ENCODE measurements at regions not wholly inside any gene's neighbourhood (a gene's known extent, or its start where the extent isn't known, plus 50 kb on each side); places are given as distances from the start of the nearest gene placed in this dataset.
"Not testable (repeated sequence)": the region's sequence is repeated elsewhere in the genome, so short reads cannot be mapped to it uniquely, and the experiment has no call there.

DNA sequence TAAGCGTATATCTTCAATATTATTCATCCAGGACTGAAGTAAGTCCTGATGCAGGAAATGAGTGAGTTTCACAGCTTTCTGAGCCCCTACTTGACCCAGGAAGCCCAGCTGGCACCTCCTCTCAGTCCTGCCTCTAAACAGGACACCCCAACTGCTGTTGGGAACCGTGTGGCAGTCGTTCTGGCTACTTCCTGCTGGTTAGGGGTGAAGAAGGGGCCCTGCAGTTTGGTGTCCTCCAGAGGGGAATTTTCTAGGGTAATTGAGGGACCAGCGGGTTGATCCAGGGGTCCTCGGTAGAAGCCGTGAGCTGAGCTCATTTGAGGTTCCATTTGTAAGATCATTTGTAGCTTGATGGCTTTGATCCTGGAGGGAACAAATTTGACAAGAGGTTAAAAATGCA lies 253.2 kb upstream of the MBL2 start:
- H3K27ac Mint-ChIP-seq; H3K36me3 Mint-ChIP-seq; CTCF ChIA-PET (ENCODE audit: partially characterized antibody); intact Hi-C loops (cut with micrococcal nuclease); H3K9me3 ChIP-seq (ENCODE audit: control insufficient read depth in 1 of 2, low read length in 2 of 2); H3K4me3 Mint-ChIP-seq; POLR2A ChIA-PET (ENCODE audit: partially characterized antibody); DNase-seq; H3K4me1 Mint-ChIP-seq; H3K27me3 Mint-ChIP-seq; H3K36me3 ChIP-seq (ENCODE audit: insufficient read depth, low read length); H3K4me3 ChIP-seq (ENCODE audit: low read length in 2 of 2); H3K4me1 ChIP-seq (ENCODE audit: insufficient read depth, low read length); H3K27ac ChIP-seq (ENCODE audit: low read depth, low read length); H3K27me3 ChIP-seq (ENCODE audit: insufficient read depth, low read length): not testable (repeated sequence)
- H3K9me3 Mint-ChIP-seq = peaks cover 0 to 14% (median 9%) of the 10 kb centered on the region in 8 donors

DNA sequence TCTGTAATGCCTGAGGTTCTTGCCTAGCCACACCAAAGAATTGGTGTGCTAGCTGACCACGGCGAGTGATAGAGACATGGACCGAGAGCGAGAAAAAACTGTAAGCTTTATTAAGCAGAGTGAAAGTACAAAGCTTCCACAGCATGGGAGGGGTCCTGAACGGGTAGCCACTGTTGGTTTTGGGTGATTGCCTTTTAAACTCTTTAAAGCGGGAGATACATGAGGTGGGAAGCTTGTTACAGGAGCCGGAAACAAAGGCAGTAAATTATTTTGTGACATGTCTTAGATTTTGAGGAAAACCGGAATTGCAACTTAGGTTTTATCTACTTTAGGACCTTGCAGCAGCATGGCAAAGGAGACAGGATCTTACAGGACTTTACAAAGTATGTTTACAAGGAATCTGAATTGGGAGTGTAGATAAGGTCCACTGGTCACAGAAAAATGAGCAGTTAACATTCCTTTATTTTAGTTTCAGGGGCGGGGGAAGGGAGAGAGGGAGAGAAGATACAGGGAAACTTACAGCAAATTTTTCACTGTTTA lies 252.7 kb upstream of the MBL2 start:
- Mint-ChIP-seq H3K9me3 (peaks cover 0 to 14% (median 9%) of the 10 kb centered on the region in 8 donors), H3K36me3 (no peaks in the 10 kb centered on the region), H3K4me1 (no peaks in the 10 kb centered on the region), H3K27ac (no peak overlapping the region), H3K4me3 (no peak overlapping the region), H3K27me3 (no peaks in the 10 kb centered on the region)
- ChIA-PET POLR2A (ENCODE audit: partially characterized antibody) (no interaction called here), CTCF (ENCODE audit: partially characterized antibody) (no interaction called here)
- Histone ChIP-seq H3K27me3 (ENCODE audit: insufficient read depth, low read length) (no peaks in the 10 kb centered on the region), H3K4me1 (ENCODE audit: insufficient read depth, low read length) (no peaks in the 10 kb centered on the region), H3K27ac (ENCODE audit: low read depth, low read length) (no peak overlapping the region), H3K36me3 (ENCODE audit: insufficient read depth, low read length) (no peaks in the 10 kb centered on the region), H3K4me3 (ENCODE audit: low read length in 2 of 2) (no peak overlapping the region), H3K9me3 (ENCODE audit: control insufficient read depth in 1 of 2, low read length in 2 of 2) (no peaks in the 10 kb centered on the region)
- intact Hi-C loops (cut with micrococcal nuclease) = no loop called here
- no peak for DNase-seq

DNA sequence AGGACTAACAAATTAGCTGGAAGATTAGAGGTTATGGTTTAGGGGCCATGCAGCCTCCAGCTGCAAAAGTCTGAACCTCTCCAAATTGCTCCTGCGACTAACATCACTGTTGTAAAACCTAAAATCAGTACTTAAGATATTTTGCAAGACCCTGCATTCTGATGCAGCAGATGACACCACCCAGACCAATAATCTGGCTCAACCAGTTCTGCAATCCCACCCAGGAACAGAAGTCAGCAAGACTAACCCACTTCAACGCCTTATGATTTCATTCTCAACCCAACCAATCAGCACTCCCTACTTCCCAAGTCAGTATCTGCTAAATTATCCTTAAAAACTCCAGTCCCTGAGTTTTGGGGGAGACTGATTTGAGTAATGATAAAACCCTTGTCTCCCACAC lies 250.8 kb upstream of the MBL2 start:
- ChIA-PET POLR2A (ENCODE audit: partially characterized antibody) (no interaction called here), CTCF (ENCODE audit: partially characterized antibody) (no interaction called here)
- no peaks in the 10 kb centered on the region for H3K27me3 ChIP-seq (ENCODE audit: insufficient read depth, low read length)
- no peak overlapping the region for H3K27ac ChIP-seq (ENCODE audit: low read depth, low read length)
- no peak for DNase-seq
- no peaks in the 10 kb centered on the region for H3K36me3 ChIP-seq (ENCODE audit: insufficient read depth, low read length)
- H3K4me3 ChIP-seq (ENCODE audit: low read length in 2 of 2) = no peak overlapping the region
- Mint-ChIP-seq H3K4me3 (no peak overlapping the region), H3K27me3 (no peaks in the 10 kb centered on the region), H3K27ac (no peak overlapping the region), H3K4me1 (no peaks in the 10 kb centered on the region), H3K36me3 (no peaks in the 10 kb centered on the region), H3K9me3 (peaks cover 5 to 19% (median 8%) of the 10 kb centered on the region in 8 donors)
- no peaks in the 10 kb centered on the region for H3K4me1 ChIP-seq (ENCODE audit: insufficient read depth, low read length)
- no peaks in the 10 kb centered on the region for H3K9me3 ChIP-seq (ENCODE audit: control insufficient read depth in 1 of 2, low read length in 2 of 2)
- intact Hi-C loops (cut with micrococcal nuclease) = no loop called here

DNA sequence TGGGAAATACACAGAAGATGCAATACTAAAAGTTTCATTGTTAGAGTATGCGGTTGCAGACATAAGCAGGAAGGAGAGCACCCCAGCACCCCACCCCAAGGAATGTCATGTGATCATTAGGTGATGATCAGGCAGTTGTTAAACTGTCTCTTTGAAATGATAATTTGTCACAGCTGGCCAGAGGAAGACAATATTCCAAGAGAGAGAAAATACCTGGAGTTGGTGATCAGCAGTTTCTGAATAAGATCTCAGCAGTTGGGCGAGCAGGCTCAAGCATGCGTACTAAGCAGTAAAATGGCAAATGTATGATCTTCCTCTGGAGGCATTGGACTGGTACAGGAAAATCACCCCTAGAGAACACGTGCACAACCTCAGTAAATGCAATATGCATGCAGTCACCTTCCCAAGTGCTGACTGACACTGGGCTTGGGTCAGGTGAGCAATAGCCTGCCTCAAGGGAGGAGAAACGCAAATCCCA lies 250.1 kb upstream of the MBL2 start:
- H3K36me3 Mint-ChIP-seq = no peaks in the 10 kb centered on the region
- H3K27ac Mint-ChIP-seq = no peak overlapping the region
- Histone ChIP-seq H3K27ac (ENCODE audit: low read depth, low read length) (no peak overlapping the region), H3K36me3 (ENCODE audit: insufficient read depth, low read length) (no peaks in the 10 kb centered on the region), H3K4me3 (ENCODE audit: low read length in 2 of 2) (no peak overlapping the region), H3K4me1 (ENCODE audit: insufficient read depth, low read length) (no peaks in the 10 kb centered on the region), H3K27me3 (ENCODE audit: insufficient read depth, low read length) (no peaks in the 10 kb centered on the region), H3K9me3 (ENCODE audit: control insufficient read depth in 1 of 2, low read length in 2 of 2) (no peaks in the 10 kb centered on the region)
- no peak for DNase-seq
- no peaks in the 10 kb centered on the region for H3K27me3 Mint-ChIP-seq
- intact Hi-C loops (cut with micrococcal nuclease) = no loop called here
- peak overlapping the region in 1 of 8 donors; percentile 46 for H3K4me3 Mint-ChIP-seq
- peaks cover 5 to 19% (median 8%) of the 10 kb centered on the region in 8 donors for H3K9me3 Mint-ChIP-seq
- ChIA-PET CTCF (ENCODE audit: partially characterized antibody) (no interaction called here), POLR2A (ENCODE audit: partially characterized antibody) (no interaction called here)
- H3K4me1 Mint-ChIP-seq = no peaks in the 10 kb centered on the region

DNA sequence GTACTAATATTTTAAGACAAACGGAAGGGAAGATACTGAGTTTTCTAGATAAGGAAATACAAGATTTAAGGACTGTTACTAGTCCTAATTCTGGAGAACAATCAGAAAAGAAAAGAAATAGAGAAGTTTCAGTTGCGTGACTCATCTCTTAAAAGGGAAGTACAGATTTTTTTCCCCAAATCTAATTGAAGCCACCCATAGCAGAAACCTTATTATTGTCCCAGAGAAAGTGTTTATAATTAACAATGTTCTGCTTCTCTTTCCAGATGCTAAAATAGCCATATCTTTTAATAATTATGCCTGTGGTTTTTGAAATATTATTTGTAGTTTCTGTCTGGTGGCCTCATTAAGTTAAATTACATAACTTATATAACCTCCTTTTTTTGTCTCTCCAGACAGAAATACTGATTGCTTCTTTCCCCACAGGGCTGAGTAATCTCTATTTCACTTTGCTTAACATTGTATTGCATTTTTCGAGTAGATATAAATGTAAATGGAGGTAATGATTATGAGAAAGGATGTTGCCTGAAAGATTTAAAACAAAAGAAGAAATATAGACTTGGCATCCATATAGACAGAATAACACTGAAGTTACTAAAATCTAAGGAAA lies 240.7 kb upstream of the MBL2 start:
- CTCF ChIA-PET (ENCODE audit: partially characterized antibody) = no interaction called here

DNA sequence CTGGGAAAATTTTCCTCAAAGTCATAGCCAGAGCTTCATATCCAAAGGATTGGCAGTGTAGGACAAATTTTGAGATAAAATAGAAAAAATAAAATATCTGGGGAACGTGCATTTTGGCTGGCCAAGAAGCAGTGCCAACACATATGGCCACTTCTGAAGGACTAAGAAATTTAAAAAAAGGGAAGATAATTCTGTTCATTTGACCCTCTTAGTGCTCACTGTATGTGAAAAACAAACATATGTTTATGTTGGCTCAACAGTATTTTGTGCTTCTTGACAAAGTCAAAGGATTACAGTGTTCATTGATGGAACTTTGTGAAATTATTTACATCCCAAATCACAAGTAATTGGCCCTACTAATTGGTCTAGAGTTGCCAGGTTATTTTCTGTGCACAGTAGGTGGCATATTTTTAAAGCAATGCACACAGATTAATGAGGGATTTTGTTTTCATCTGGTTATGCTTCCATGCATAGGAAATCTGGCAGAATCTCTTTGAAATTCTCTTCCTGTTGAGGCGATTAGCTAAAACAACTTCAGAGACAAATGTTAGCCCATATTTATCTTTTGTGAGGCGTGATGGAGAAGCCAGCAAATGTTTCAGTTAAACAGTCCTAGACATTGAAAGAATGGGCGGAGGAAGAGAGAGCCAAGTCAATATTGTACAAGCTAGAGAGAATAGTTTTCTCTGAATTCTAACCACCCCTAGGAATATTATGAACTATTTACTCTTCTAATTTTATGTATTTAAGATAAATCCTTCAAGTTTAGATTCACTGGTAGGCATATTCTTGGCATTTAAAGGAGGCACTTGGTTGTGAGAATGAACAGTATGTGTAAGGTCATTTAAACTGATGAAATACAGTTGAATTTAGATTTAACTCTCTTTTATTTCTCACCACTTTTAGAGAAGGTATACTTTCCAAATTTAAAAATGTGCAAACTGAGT lies 237.7 kb upstream of the MBL2 start:
- intact Hi-C loops (cut with micrococcal nuclease) = no loop called here
- H3K9me3 ChIP-seq (ENCODE audit: control insufficient read depth in 1 of 2, low read length in 2 of 2) = no peaks in the 10 kb centered on the region
- ChIA-PET POLR2A (ENCODE audit: partially characterized antibody) (no interaction called here), CTCF (ENCODE audit: partially characterized antibody) (no interaction called here)
- H3K36me3 Mint-ChIP-seq = no peaks in the 10 kb centered on the region
- H3K27me3 ChIP-seq (ENCODE audit: insufficient read depth, low read length) = no peaks in the 10 kb centered on the region
- H3K4me1 ChIP-seq (ENCODE audit: insufficient read depth, low read length) = no peaks in the 10 kb centered on the region
- no peaks in the 10 kb centered on the region for H3K4me1 Mint-ChIP-seq
- no peak overlapping the region for H3K4me3 Mint-ChIP-seq
- H3K27ac Mint-ChIP-seq = no peak overlapping the region
- no peak overlapping the region for H3K27ac ChIP-seq (ENCODE audit: low read depth, low read length)
- no peaks in the 10 kb centered on the region for H3K27me3 Mint-ChIP-seq
- no peak overlapping the region for H3K4me3 ChIP-seq (ENCODE audit: low read length in 2 of 2)
- no peak for DNase-seq
- peaks cover 0 to 9% (median 0%) of the 10 kb centered on the region in 8 donors for H3K9me3 Mint-ChIP-seq
- H3K36me3 ChIP-seq (ENCODE audit: insufficient read depth, low read length) = no peaks in the 10 kb centered on the region

More for the DNA sequence above, 240.7 kb upstream of the MBL2 start:
- Histone ChIP-seq H3K27ac (ENCODE audit: low read depth, low read length) (no peak overlapping the region), H3K4me3 (ENCODE audit: low read length in 2 of 2) (no peak overlapping the region), H3K27me3 (ENCODE audit: insufficient read depth, low read length) (no peaks in the 10 kb centered on the region), H3K4me1 (ENCODE audit: insufficient read depth, low read length) (no peaks in the 10 kb centered on the region), H3K36me3 (ENCODE audit: insufficient read depth, low read length) (no peaks in the 10 kb centered on the region), H3K9me3 (ENCODE audit: control insufficient read depth in 1 of 2, low read length in 2 of 2) (no peaks in the 10 kb centered on the region)
- H3K27ac Mint-ChIP-seq = peak overlapping the region in 1 of 7 donors; percentile 47
- peaks cover 0 to 10% (median 2%) of the 10 kb centered on the region in 8 donors for H3K9me3 Mint-ChIP-seq
- POLR2A ChIA-PET (ENCODE audit: partially characterized antibody) = no interaction called here
- no peaks in the 10 kb centered on the region for H3K4me1 Mint-ChIP-seq
- DNase-seq = no peak
- no peak overlapping the region for H3K4me3 Mint-ChIP-seq
- H3K27me3 Mint-ChIP-seq = no peaks in the 10 kb centered on the region
- intact Hi-C loops (cut with micrococcal nuclease) = no loop called here
- H3K36me3 Mint-ChIP-seq = no peaks in the 10 kb centered on the region

DNA sequence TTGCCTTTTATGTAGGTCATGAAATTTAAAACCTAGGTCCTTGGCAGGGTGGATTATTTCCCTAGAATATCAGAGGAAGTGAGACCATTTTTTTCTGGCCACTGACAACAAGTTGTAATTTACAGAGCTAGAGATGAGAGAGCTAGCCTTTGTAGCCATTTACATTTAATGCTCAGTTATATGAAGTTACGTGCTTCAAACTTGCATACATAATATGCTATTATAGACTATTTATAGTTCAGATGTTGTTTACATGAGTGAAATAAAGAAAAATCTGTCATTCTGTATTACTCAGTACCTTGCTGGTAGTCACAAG lies 234.9 kb upstream of the MBL2 start:
- H3K36me3 Mint-ChIP-seq = no peaks in the 10 kb centered on the region
- no peak overlapping the region for H3K27ac Mint-ChIP-seq
- peaks cover 0 to 11% (median 6%) of the 10 kb centered on the region in 8 donors for H3K9me3 Mint-ChIP-seq
- no peaks in the 10 kb centered on the region for H3K4me1 Mint-ChIP-seq
- H3K36me3 ChIP-seq (ENCODE audit: insufficient read depth, low read length) = no peaks in the 10 kb centered on the region
- H3K27me3 Mint-ChIP-seq = no peaks in the 10 kb centered on the region
- ChIA-PET CTCF (ENCODE audit: partially characterized antibody) (no interaction called here), POLR2A (ENCODE audit: partially characterized antibody) (no interaction called here)
- no peak overlapping the region for H3K4me3 ChIP-seq (ENCODE audit: low read length in 2 of 2)
- no peak overlapping the region for H3K27ac ChIP-seq (ENCODE audit: low read depth, low read length)
- no peaks in the 10 kb centered on the region for H3K27me3 ChIP-seq (ENCODE audit: insufficient read depth, low read length)
- no peaks in the 10 kb centered on the region for H3K4me1 ChIP-seq (ENCODE audit: insufficient read depth, low read length)
- H3K9me3 ChIP-seq (ENCODE audit: control insufficient read depth in 1 of 2, low read length in 2 of 2) = peaks cover 0 to 5% of the 10 kb centered on the region in 2 donors
- H3K4me3 Mint-ChIP-seq = no peak overlapping the region
- no peak for DNase-seq
- intact Hi-C loops (cut with micrococcal nuclease) = no loop called here

Data from CD4-positive, alpha-beta memory T cell (primary cell).